Muscle layer of colon (tissue), 2 donors: ENCODE measurements at regions not wholly inside any gene's neighbourhood (a gene's known extent, or its start where the extent isn't known, plus 50 kb on each side); places are given as distances from the start of the nearest gene placed in this dataset.

ENCODE experiments used
- H3K27ac ChIP-seq: one replicate; pipeline ENCODE4 v1.7.0; 2013; ENCODE audit warnings: low read depth, mild to moderate bottlenecking, low read length, moderate library complexity
- H3K27me3 ChIP-seq, 2 donors: one replicate each; pipeline ENCODE4 v1.7.0; 2013; ENCODE audit warnings: low read length in 2 of 2, mild to moderate bottlenecking in 2 of 2; ENCODE audit not compliant: insufficient read depth in 2 of 2, control insufficient read depth in 1 of 2
- H3K36me3 ChIP-seq: one replicate; pipeline ENCODE4 v1.7.0; 2013; ENCODE audit warnings: mild to moderate bottlenecking, low read length; ENCODE audit not compliant: insufficient read depth
- H3K4me1 ChIP-seq: one replicate; pipeline ENCODE4 v1.7.0; 2013; ENCODE audit warnings: mild to moderate bottlenecking, low read length; ENCODE audit not compliant: insufficient read depth
- H3K4me3 ChIP-seq, 2 donors: one replicate each; pipeline ENCODE4 v1.7.0; 2013; ENCODE audit warnings: low read length in 2 of 2, low read depth in 1 of 2, mild to moderate bottlenecking in 1 of 2, moderate library complexity in 1 of 2
- H3K9ac ChIP-seq: one replicate; pipeline ENCODE4 v1.7.0; 2013; ENCODE audit warnings: low read length
- H3K9me3 ChIP-seq: one replicate; pipeline ENCODE4 v1.7.0; 2013; ENCODE audit warnings: mild to moderate bottlenecking, low read length
- donor health status: abdominal sarcoma.
- donor health status: Adenocarcinoma of cecum.

DNA sequence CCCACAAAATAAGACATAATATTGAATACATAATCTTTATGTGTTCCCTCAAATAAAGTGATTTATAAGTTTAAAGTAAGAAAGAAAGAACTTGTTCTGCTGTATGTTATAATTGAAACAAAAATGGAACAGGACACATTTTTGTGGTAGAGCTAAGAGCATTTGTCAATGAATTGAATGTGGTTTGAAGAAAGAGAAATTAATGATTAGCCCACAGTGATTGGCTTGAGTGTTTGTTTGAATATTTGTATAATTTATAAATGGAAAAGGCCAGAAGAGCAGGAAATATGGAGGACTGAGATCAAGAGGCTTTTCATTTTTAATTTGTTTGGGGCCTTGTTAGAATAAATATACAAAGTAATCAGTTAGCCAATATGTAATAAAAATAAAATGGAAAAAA lies 395.1 kb upstream of the CDH19 start:
- no peaks in the 10 kb centered on the region for H3K4me1 ChIP-seq
- no peak overlapping the region for H3K27ac ChIP-seq
- no peak overlapping the region for H3K9ac ChIP-seq
- no peaks in the 10 kb centered on the region for H3K9me3 ChIP-seq
- no peak overlapping the region for H3K4me3 ChIP-seq
- H3K27me3 ChIP-seq = no peaks in the 10 kb centered on the region
- no peaks in the 10 kb centered on the region for H3K36me3 ChIP-seq

DNA sequence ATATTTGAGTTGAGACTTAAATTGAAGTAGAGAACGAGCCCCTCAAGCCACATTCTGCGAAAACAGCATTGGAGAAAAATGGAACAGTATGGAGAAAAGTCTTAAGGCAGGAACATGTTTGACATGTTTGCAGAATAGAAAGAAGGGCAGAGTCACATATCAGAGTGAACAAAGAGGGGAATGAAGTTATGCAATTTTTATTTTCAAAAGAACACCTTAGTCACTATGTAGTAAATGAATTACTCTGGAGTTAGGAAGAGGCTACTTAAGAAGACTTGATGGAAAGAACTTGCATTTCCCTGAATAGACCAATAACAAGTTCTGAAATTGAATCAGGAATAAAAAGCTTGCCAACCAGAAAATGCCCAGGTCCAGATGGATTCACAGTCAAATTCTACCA lies 391.4 kb upstream of the CDH19 start:
- Histone ChIP-seq H3K36me3 (no peaks in the 10 kb centered on the region), H3K27ac (no peak overlapping the region), H3K4me1 (no peaks in the 10 kb centered on the region), H3K9ac (no peak overlapping the region), H3K9me3 (no peaks in the 10 kb centered on the region), H3K4me3 (no peak overlapping the region), H3K27me3 (no peaks in the 10 kb centered on the region)

DNA sequence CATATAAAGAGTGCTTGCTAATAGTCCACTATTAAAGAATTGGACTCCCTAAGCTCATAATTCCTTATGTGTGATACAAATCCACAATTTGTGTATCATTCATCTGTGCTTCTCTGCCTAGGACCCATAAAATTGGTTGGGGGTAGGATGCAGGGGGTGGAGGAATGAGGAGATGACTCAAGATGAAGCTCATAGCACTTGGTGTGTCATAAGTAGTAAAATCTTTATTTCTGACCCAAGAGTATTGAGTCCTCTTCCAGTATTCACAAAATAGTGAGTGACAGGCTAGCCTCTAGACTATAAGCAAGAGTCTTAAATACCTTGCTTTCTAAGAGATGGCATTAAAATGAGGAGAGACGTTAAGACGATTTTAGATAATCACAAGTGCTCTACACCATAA lies 390.9 kb upstream of the CDH19 start:
- Histone ChIP-seq H3K36me3 (no peaks in the 10 kb centered on the region), H3K4me3 (no peak overlapping the region), H3K9ac (no peak overlapping the region), H3K9me3 (no peaks in the 10 kb centered on the region), H3K27ac (no peak overlapping the region), H3K27me3 (no peaks in the 10 kb centered on the region), H3K4me1 (no peaks in the 10 kb centered on the region)

DNA sequence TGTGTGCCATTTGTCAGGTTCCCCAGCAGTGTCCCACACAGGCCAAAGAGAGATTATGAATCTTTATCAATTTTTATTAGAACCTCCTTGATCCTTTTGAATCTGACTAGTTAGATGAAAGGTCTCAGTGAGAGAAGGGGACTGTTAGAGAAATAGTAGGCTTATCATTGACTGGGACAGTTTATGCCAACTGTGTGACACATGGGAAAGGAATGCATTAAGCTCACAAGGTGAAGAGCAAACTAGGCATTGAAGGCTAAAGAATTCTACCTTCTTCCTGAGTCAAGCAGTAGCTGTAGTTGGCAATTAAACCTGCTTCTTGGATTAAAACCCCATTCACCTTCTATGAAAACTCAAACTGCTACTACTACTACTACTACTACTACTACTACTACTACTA lies 389.6 kb upstream of the CDH19 start:
- Histone ChIP-seq H3K9me3 (no peaks in the 10 kb centered on the region), H3K36me3 (no peaks in the 10 kb centered on the region), H3K9ac (no peak overlapping the region), H3K4me1 (no peaks in the 10 kb centered on the region), H3K27ac (no peak overlapping the region), H3K27me3 (no peaks in the 10 kb centered on the region), H3K4me3 (no peak overlapping the region)

DNA sequence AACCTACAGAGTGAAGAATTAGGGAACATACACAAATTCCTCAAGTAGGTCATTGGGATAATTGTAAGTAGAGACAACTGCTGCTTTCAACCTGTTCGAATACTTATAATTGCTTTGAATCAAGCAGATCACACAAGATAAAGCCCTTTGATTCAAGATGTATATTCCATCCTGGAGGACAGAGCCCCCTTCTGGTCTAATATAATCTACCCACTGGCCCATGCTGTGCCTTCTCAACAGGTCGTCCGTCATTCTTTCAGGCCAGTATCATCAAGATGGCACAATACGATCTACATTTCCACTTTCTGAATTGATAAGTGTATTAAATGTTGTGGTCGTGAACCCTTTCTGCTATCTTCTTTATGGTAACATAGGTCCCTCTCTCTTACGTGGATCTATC lies 387.0 kb upstream of the CDH19 start:
- H3K4me1 ChIP-seq = no peaks in the 10 kb centered on the region
- H3K27me3 ChIP-seq = no peaks in the 10 kb centered on the region
- H3K9ac ChIP-seq = no peak overlapping the region
- H3K9me3 ChIP-seq = no peaks in the 10 kb centered on the region
- H3K36me3 ChIP-seq = no peaks in the 10 kb centered on the region
- no peak overlapping the region for H3K4me3 ChIP-seq
- no peak overlapping the region for H3K27ac ChIP-seq

DNA sequence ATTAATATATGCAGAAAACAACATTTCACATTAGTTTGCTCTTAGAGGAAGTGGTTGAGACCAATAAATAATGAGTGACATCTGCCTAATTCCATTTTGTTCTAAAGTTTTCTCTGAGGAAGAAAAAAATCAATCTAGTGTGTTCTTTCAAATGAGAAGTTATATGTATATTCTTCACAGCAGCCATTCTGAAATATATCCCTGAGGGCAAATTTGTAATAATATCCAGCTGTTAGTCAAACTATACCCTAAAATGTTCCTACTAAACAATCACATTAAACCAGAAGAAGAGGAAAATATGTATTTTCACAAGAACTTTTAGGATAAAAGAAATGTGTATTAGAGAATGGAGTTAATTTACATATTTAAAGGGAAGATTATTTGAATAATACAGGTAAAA lies 375.1 kb upstream of the CDH19 start:
- H3K27ac ChIP-seq = no peak overlapping the region
- H3K4me1 ChIP-seq = no peaks in the 10 kb centered on the region
- H3K4me3 ChIP-seq = no peak overlapping the region

DNA sequence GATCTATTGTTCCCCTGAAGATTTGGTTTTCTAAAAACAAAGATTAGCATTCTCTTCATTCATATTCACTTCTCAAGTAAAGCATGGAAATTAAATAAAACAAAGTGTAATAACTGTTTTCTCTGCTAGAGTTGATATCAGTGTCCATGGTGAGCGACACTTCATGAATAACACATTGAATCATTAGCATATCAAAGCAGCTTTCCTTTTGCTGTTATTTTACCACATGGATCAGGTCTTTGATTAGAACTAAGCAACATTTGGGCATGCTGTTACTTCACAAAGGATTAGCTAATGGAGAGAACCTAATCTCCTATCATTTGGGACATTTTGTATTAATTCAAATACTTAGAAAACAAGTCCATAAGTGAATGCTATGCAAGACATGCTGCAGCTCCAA lies 368.8 kb upstream of the CDH19 start:
- Histone ChIP-seq H3K9me3 (no peaks in the 10 kb centered on the region), H3K4me1 (no peaks in the 10 kb centered on the region), H3K9ac (no peak overlapping the region), H3K4me3 (no peak overlapping the region), H3K27ac (no peak overlapping the region), H3K27me3 (no peaks in the 10 kb centered on the region), H3K36me3 (no peaks in the 10 kb centered on the region)

More for the DNA sequence above, 375.1 kb upstream of the CDH19 start:
- H3K36me3 ChIP-seq = no peaks in the 10 kb centered on the region
- H3K9ac ChIP-seq = no peak overlapping the region
- H3K27me3 ChIP-seq = no peaks in the 10 kb centered on the region
- no peaks in the 10 kb centered on the region for H3K9me3 ChIP-seq

DNA sequence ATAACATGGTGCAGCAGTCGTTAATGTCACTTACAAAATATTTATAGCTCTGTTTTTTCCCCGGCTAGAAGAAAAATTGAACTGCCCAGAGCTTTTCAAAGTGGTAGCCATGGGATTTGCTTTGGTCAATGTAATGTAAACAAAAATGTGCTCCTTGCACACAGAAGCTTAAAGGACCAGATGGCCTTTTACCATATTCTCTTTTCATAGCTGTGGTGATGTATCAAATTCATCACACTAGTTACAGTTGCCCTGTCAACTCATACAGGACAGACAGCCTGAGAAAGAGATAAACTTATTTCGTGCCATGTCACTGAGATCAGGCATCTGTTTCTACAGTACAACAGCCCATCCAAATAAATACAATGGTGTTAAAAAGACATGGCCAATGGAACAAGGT lies 368.1 kb upstream of the CDH19 start:
- Histone ChIP-seq H3K4me3 (no peak overlapping the region), H3K36me3 (no peaks in the 10 kb centered on the region), H3K9ac (no peak overlapping the region), H3K27me3 (no peaks in the 10 kb centered on the region), H3K27ac (no peak overlapping the region), H3K9me3 (no peaks in the 10 kb centered on the region), H3K4me1 (no peaks in the 10 kb centered on the region)

DNA sequence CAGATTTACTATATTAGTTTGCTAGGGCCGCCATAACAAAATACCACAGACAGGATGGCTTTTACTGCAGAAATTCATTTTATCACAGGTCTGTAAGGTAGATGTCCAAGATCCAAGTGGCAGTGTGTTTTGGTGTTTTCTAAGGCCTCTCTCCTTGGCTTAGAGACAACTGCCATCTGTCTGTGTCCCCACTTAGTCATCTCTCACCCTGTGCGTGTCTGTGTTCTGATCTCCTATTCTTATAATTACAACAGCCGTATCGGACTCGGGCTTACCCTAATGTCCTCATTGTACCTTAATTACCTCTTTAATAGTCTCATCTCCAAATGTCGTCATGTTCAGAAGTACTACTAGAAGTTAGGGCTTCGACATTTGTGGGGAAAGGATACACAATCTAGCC lies 362.3 kb upstream of the CDH19 start:
- no peaks in the 10 kb centered on the region for H3K9me3 ChIP-seq
- H3K4me3 ChIP-seq = no peak overlapping the region
- no peaks in the 10 kb centered on the region for H3K27me3 ChIP-seq
- no peaks in the 10 kb centered on the region for H3K36me3 ChIP-seq
- no peak overlapping the region for H3K9ac ChIP-seq
- no peaks in the 10 kb centered on the region for H3K4me1 ChIP-seq
- H3K27ac ChIP-seq = no peak overlapping the region

DNA sequence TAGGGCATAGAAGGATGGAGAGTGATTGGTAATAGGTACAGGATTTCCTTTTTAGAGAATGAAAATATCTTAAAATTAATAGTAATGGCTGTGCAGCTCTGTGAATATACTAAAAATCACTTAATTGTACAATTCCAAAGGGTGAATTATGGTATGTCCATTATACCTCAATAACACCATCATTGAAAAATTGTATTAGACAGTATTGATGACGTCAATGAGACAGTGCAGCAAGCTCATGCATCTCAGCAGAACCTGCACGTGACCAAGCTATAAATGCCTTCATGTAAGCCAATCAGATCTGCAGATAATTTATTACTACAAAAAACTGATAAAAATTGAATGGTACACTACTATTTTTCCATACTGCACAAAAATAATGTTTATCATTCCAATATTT lies 354.4 kb upstream of the CDH19 start:
- Histone ChIP-seq H3K27me3 (no peaks in the 10 kb centered on the region), H3K27ac (no peak overlapping the region), H3K36me3 (no peaks in the 10 kb centered on the region), H3K4me1 (no peaks in the 10 kb centered on the region), H3K4me3 (no peak overlapping the region), H3K9me3 (no peaks in the 10 kb centered on the region), H3K9ac (no peak overlapping the region)

DNA sequence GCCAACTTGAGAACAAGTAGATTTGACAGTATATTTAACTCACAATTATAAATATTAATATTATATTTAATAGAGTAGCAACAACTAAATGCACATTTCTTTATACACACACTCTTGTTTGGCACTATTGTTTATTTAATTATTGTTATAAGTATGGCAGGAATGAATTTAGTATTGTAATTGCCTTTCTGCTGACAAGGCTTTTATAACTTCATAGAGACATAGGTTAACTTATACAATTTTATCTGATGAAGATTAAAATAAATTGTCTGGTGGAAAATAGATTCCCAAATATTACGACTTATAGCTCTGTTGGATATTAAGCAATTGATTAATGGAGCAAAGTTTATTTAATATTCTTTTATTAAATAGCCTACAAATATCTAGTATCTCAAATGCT lies 347.9 kb upstream of the CDH19 start:
- Histone ChIP-seq H3K9ac (no peak overlapping the region), H3K4me1 (no peaks in the 10 kb centered on the region), H3K27ac (no peak overlapping the region), H3K4me3 (no peak overlapping the region), H3K9me3 (no peaks in the 10 kb centered on the region), H3K36me3 (no peaks in the 10 kb centered on the region), H3K27me3 (no peaks in the 10 kb centered on the region)

DNA sequence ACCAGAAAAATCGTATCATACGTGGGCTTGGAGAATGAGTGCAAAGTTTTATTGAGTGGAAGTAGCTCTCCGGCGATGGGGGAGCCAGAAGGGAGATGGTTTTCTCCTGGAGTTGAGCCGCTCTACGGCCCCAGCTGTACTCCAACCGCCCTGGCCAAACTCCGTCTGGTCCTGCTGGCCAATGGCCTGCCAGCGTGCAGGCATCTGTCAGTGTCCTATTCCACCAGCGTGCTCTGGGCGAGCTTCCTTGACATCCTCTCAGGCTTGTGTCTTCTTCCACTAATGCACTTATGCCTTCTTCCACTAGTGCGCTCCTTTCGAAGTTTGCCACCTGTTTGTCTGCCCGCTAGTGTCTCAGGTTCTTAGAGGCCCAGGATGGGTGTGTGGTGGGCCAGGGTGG lies 345.5 kb upstream of the CDH19 start:
- no peaks in the 10 kb centered on the region for H3K36me3 ChIP-seq
- H3K9me3 ChIP-seq = no peaks in the 10 kb centered on the region
- H3K27ac ChIP-seq = no peak overlapping the region
- H3K27me3 ChIP-seq = no peaks in the 10 kb centered on the region
- no peak overlapping the region for H3K9ac ChIP-seq
- no peaks in the 10 kb centered on the region for H3K4me1 ChIP-seq
- no peak overlapping the region for H3K4me3 ChIP-seq
